Spleen (tissue), 11 donors: ENCODE measurements at regions not wholly inside any gene's neighbourhood (a gene's known extent, or its start where the extent isn't known, plus 50 kb on each side); places are given as distances from the start of the nearest gene placed in this dataset.

Experiments
- DNase-seq: peaks from one replicate; pipeline ENCODE4 v3.0.0-alpha.2; 2020
- H3K27ac ChIP-seq, 8 donors: fragments of 200-600 bp; sonication (generic) in 7 of 8; 1 replicate in 4 of 8; 2 replicates in 4 of 8; pipeline versions ENCODE4 v1.5.0 to v1.8.0; 2016 to 2021; ENCODE audit warnings: inconsistent platforms in 4 of 8, mild to moderate bottlenecking in 4 of 8, moderate library complexity in 1 of 8
- H3K27me3 ChIP-seq, 7 donors: fragments of 200-600 bp; sonication (generic) in 6 of 7; replicated peaks in 1 of 7; 1 replicate in 4 of 7; 2 replicates in 3 of 7; pipeline versions ENCODE4 v1.5.0 to v1.8.0; 2016 to 2021; ENCODE audit warnings: inconsistent platforms in 3 of 7, mild to moderate bottlenecking in 1 of 7
- H3K36me3 ChIP-seq, 6 donors: fragments of 200-600 bp; sonication (generic) in 5 of 6; 1 replicate in 4 of 6; 2 replicates in 2 of 6; pipeline versions ENCODE4 v1.5.0 to v1.8.0; 2016 to 2021; ENCODE audit warnings: inconsistent platforms in 2 of 6
- H3K4me1 ChIP-seq, 6 donors: fragments of 200-600 bp; sonication (generic) in 5 of 6; 1 replicate in 3 of 6; 2 replicates in 3 of 6; pipeline versions ENCODE4 v1.5.0 to v1.8.0; 2016 to 2021; ENCODE audit warnings: inconsistent platforms in 3 of 6
- H3K4me3 ChIP-seq, 8 donors: fragments of 200-600 bp; sonication (generic) in 7 of 8; 1 replicate in 4 of 8; 2 replicates in 4 of 8; pipeline versions ENCODE4 v1.5.0 to v1.8.0; 2016 to 2021; ENCODE audit warnings: inconsistent platforms in 4 of 8, mild to moderate bottlenecking in 4 of 8, moderate library complexity in 2 of 8
- H3K9me3 ChIP-seq, 8 donors: fragments of 200-600 bp; sonication (generic) in 7 of 8; 1 replicate in 4 of 8; 2 replicates in 4 of 8; pipeline versions ENCODE4 v1.5.0 to v1.8.0; 2016 to 2021; ENCODE audit warnings: inconsistent platforms in 4 of 8
- CTCF ChIP-seq, 11 experiments: fragments of 200-600 bp in 7 of 11; fragments of 450-650 bp in 4 of 11; sonication (generic) in 4 of 11; IDR thresholded peaks in 8 of 11; conservative IDR thresholded peaks in 3 of 11; 1 replicate in 7 of 11; 2 replicates in 4 of 11; pipeline versions ENCODE4 v1.4.0 to v1.8.0; 2016 to 2021; ENCODE audit warnings: antibody characterized with exemption in 11 of 11, inconsistent platforms in 4 of 11, mild to moderate bottlenecking in 1 of 11
- POLR2A ChIP-seq, 3 donors: fragments of 450-650 bp; IDR thresholded peaks; one replicate each; pipeline ENCODE4 v1.5.1; 2017; ENCODE audit warnings: antibody characterized with exemption in 3 of 3, mild to moderate bottlenecking in 1 of 3
- POLR2AphosphoS5 ChIP-seq, 3 donors: sonication (generic); formaldehyde crosslinking; IDR thresholded peaks; one replicate each; pipeline ENCODE4 v1.5.1; 2017; ENCODE audit warnings: antibody characterized with exemption in 3 of 3
- WGBS, 5 donors: extraction: QIAGEN DNeasy Blood & Tissue Kit in 3 of 5; methylation state at CpG; one replicate each; pipeline versions ENCODE4 v1.1.5 to v1.1.7; 2013 to 2018; 5-methylcytosine and 5-hydroxymethylcytosine counted together
- intact Hi-C: fragments of 100-400 bp; cut with DNase I; formaldehyde crosslinking; loops from one replicate; pipeline ENCODE4 v1.15.0; 2023; ENCODE audit warnings: low total_unique reads
- donor health status: healthy with polysubstance abuse.
- donor health status: DM: no; HTN: no; CAD: no; lungs with moderate emphysema.
- donor health status: DM: no; HTN: no; CAD: no.
- donor health status: Bipolar disorder and iron deficiency.
- donor health status: healthy.
- donor health status: DM: no; HTN: no; CAD: no.
- donor health status: DM: yes; HTN: yes; CAD: no.

- DNase-seq: no peak
- H3K27ac ChIP-seq: no peak overlapping the region
Observed at GRCh38 chr2:226207671-226208070, 591.9 kb downstream of the IRS1 start.

GRCh38 chr2:226199555-226199954 is 600.1 kb downstream of the IRS1 start:
- H3K36me3 ChIP-seq: no peaks in the 10 kb centered on the region
- WGBS, 5 donors: 65 to 85% (median 79%) methylated on average over 2 of the region's 2 CpGs
- H3K4me1 ChIP-seq: no peaks in the 10 kb centered on the region
- H3K4me3 ChIP-seq: no peak overlapping the region
- H3K9me3 ChIP-seq: no peaks in the 10 kb centered on the region
- TF ChIP-seq CTCF (IDR thresholded peaks at IDR 0.05 in 8 of 11, conservative IDR thresholded peaks at IDR 0.05 in 3 of 11) (no peak), POLR2AphosphoS5 (IDR thresholded peaks at IDR 0.05) (no peak), POLR2A (IDR thresholded peaks at IDR 0.05) (no peak)
- H3K27ac ChIP-seq: no peak overlapping the region
- peaks cover 0 to 5% (median 0%) of the 10 kb centered on the region in 7 donors for H3K27me3 ChIP-seq
- intact Hi-C loops: no loop called here
- no peak for DNase-seq

More at GRCh38 chr2:226207671-226208070, 591.9 kb downstream of the IRS1 start:
- H3K36me3 ChIP-seq: no peaks in the 10 kb centered on the region
- no peak overlapping the region for H3K4me3 ChIP-seq
- H3K9me3 ChIP-seq: no peaks in the 10 kb centered on the region
- intact Hi-C loops: no loop called here
- WGBS, 5 donors: 57 to 82% (median 76%) methylated on average over 5 of the region's 5 CpGs
- H3K4me1 ChIP-seq: no peaks in the 10 kb centered on the region
- TF ChIP-seq CTCF (IDR thresholded peaks at IDR 0.05 in 8 of 11, conservative IDR thresholded peaks at IDR 0.05 in 3 of 11): no peak
- TF ChIP-seq POLR2AphosphoS5 (IDR thresholded peaks at IDR 0.05): no peak
- no peak for TF ChIP-seq POLR2A (IDR thresholded peaks at IDR 0.05)
- H3K27me3 ChIP-seq: no peaks in the 10 kb centered on the region

- no peak overlapping the region for H3K4me3 ChIP-seq
- no peaks in the 10 kb centered on the region for H3K4me1 ChIP-seq
- H3K36me3 ChIP-seq: no peaks in the 10 kb centered on the region
- 76 to 91% (median 82%) methylated on average over 4 of the region's 4 CpGs for WGBS, 5 donors
- H3K27ac ChIP-seq: no peak overlapping the region
- H3K27me3 ChIP-seq: peaks cover 0 to 5% (median 0%) of the 10 kb centered on the region in 7 donors
- TF ChIP-seq POLR2AphosphoS5 (IDR thresholded peaks at IDR 0.05): no peak
- TF ChIP-seq POLR2A (IDR thresholded peaks at IDR 0.05): no peak
- no peak for TF ChIP-seq CTCF (IDR thresholded peaks at IDR 0.05 in 8 of 11, conservative IDR thresholded peaks at IDR 0.05 in 3 of 11)
- H3K9me3 ChIP-seq: no peaks in the 10 kb centered on the region
- intact Hi-C loops: no loop called here
- DNase-seq: no peak
Observed at GRCh38 chr2:226198956-226199355, 600.7 kb downstream of the IRS1 start.

GRCh38 chr2:226190479-226191252 is 609.0 kb downstream of the IRS1 start:
- Histone ChIP-seq H3K4me1 (no peaks in the 10 kb centered on the region), H3K36me3 (no peaks in the 10 kb centered on the region), H3K4me3 (no peak overlapping the region), H3K9me3 (no peaks in the 10 kb centered on the region), H3K27ac (no peak overlapping the region), H3K27me3 (no peaks in the 10 kb centered on the region)
- intact Hi-C loops: no loop called here
- TF ChIP-seq POLR2A (IDR thresholded peaks at IDR 0.05): no peak
- DNase-seq: no peak
- 86 to 92% (median 89%) methylated on average over 5 of the region's 5 CpGs for WGBS, 5 donors
